Right hindlimb (tissue), 1 donor: ENCODE measurements at regions not wholly inside any gene's neighbourhood (a gene's known extent, or its start where the extent isn't known, plus 50 kb on each side); places are given as distances from the start of the nearest gene placed in this dataset.
A peak's percentile ranks its signal among the peaks of the same experiment; 100 is the strongest.

Experiments used
- DNase-seq: peaks from one replicate; pipeline ENCODE4 v3.0.0-alpha.2; 2018

DNA sequence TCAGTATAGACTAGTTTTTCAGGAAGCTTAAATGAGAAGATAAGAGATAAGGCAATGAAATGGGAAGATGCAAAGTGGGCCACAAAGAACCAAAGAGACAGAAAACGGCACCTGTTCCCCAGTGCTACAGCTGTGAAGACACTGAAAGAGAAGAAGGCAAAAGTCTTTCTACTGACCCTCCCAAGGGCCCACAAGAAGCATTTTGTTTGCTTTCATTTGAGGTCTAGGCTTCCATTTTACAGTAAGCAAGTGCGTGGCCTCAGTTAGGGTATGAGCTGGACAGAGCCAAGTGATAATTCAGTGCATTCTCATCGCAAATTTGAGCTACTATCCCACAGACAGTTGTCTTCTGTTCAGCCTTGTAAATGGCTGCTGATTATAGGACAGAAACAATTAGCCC is 53.4 kb upstream of the STK17B start:
- DNase-seq: no peak

DNA sequence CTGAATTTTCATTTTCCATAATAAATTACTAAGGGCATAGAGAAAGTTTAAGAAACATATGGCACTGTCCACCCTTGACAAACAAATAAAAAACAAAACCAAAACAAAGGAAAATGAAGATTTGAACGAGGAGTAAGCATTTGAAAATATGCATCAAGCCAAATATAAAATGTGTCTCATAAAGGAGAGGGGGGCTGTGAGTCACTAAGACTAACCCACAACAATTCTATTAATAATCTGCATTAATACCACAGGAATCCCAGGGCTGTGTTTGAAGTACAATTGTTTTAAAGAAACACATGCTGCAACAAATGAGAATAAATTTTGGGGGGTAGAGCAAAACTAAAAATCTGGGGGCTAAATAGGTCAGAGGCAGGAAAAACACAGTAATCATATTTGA is 53.8 kb upstream of the STK17B start:
- no peak for DNase-seq

DNA sequence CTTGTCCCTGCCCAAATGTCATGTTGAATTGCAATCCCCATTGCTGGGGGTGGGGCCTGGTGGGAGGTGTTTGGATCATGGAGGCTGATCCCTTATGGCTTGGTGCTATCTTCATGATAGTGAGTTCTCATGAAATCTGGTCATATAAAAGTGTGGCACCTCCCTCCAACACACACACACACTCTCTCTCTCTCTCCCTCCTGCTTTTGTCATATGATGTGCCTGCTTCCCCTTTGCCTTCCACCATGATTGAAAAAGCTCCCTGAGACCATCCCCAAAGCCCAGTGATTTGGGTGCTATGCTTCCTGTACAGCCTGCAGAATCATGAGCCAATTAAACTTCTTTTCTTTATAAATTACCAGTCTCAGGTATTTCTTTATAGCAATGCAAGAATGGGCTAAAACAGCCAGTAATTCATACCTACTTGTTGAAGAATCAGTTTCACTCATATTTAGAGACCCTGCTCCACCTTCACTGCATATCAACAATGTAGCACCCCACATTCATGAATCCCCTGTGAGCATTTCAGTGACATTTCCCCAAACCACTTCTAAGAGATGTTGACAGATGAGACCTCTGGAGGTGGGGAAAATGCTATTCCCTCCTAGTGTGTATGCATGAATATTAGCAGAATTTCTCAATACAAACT is 54.8 kb upstream of the STK17B start:
- DNase-seq: no peak

DNA sequence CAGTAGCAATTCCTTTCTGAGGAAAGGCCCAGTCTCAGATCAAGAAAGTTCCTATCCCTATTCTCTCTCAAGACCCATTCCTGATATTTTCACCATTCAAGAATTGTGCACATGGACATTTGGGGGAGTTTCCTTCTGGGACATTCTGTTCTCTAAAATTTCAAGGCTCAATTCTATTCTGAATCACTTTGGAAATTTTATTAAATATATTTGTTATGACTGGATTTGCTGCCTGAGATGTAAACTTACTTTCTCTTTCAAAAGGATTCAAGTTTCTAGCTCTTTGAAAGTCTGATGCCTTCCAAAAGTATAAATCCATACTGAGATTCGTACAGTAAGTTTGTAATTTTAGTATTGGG is 55.3 kb upstream of the STK17B start:
- no peak for DNase-seq

DNA sequence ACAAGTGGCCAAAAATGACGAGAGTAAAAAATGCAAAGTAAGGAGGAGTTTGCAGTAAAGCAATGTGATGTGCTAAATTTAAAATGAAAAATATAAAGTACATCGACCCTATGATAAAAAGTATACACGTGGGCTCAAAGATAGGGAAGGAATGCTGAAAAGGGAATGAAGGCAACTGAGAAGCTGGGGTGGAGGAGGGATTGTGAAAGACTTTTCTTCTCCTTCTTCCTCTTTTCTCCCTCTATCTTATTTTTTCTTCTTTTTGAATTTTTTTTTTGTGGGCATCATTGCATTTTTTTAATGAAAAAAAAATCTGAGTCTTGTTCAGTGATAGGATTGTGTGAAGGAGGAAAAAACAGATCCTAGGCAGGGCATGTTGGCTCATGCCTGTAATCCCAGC is 57.6 kb upstream of the STK17B start:
- no peak for DNase-seq

DNA sequence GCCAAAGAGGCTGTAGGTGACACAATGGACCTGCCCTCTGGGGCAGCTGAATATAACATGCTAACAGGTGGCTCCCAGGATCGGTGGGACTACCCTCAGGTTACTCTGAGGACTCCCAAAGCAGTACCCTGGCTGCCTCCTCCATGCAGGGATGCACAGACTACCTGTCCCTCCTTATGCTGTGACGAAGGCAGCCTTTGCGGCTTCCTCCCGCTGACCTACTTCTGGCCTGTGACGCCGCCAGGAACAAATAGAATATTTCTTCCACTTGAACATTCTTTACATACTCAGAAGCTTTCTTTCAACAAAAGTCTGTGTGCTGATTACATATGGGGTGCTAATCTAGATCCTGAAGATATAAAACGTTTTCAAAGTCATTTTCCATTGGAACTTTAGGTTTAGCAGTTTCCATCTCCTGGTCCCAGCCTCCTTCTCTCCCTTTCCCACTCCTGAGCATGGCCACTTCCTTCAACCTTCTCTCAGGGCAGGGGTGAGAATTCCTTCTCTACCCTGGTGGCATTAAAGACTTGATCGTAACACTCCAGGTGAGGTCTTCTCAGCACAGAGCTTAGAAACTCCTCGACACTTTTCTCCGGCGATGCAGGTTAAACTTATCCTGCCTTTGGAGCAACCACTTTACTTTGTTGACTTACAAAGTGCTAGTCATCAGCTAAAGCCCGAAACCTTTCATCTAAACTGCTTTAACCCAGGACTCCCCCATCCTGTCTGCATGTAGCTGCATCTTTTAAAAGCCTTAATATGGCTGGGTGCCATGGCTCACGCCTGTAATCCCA is 58.9 kb upstream of the STK17B start:
- no peak for DNase-seq

DNA sequence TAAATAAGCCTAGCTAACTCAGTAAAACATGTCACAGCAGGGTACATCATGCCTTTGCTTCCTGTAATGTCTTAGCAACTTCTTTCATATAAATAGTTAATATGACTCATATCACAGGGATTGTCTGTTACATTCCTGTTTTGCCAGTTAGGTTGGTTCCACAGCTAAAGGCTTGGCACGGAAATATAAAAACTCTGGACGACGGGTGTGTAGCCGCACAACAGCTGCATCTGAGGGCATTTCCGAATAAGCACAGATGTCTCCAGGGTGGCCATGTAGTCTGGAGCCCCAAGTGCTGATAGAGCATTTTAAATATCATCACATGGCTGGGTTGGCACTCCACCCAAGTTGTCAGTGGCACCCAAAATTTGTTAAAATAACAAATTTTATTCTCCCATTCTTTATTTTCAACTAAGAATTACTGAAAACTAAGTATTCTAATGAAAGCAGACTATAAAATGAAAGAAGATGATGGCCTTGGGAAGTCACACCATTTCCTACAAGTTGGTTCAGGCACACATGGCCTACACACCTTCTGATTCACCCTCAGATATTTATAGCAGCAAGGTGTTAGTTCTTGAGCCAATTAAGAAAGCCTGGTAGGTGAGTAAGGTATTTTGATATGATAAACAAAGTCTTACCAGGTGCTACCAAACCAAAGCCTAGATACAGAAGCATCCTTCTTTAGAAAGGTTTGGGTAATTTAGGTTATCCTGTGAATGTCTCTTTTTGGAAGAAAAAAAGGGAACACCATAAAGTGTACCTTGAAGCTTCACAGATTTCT is 61.8 kb upstream of the STK17B start:
- peak; percentile 70 for DNase-seq

DNA sequence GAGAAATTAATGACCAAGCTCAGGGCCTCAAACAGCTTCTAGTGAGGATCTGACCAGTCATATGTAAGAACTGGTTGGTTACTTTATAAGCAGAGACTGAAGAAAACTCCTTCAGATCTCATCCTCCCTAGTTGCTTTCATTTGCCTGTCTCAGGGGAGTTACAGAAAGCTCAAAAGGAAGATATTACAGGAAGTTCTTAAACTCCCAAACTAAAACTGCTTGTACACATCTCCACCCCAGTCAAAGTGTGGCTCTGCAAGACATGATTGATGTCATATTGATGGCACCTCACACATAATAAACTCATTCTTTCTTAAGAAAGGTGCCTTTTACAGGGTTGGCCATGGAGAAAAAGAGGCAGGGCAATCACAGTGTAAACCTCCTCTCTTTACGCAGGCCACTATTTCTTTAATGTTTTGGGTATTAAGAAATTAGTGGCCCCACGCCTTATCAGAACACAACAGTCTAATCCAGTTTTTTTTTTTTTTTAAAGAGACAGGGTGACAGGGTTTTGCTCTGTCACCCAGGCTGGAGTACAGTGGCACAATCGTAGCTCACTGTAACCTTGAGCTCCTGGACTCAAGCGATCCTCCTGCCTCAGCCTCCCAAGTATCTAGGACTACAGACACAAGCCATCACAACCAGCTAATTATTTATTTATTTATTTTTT is 62.6 kb upstream of the STK17B start:
- DNase-seq: no peak

DNA sequence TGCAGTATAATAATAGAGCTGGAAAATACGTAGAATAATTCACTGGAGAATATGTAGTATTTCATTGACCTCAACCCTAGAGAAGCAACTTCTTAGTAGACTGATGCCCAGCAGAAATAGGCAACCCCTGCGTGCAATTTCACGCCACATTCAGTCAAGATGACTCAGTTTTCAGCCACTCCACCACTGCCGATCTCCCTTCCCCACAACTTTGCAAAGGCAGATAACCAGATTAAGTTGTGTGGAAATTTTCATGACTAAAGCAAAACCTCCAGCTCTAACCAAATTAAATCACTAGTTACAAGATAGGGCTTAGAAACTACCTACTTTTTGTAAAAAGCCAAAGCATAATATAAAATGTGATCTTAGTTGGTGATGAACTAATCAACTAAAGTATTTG is 63.3 kb upstream of the STK17B start:
- no peak for DNase-seq

DNA sequence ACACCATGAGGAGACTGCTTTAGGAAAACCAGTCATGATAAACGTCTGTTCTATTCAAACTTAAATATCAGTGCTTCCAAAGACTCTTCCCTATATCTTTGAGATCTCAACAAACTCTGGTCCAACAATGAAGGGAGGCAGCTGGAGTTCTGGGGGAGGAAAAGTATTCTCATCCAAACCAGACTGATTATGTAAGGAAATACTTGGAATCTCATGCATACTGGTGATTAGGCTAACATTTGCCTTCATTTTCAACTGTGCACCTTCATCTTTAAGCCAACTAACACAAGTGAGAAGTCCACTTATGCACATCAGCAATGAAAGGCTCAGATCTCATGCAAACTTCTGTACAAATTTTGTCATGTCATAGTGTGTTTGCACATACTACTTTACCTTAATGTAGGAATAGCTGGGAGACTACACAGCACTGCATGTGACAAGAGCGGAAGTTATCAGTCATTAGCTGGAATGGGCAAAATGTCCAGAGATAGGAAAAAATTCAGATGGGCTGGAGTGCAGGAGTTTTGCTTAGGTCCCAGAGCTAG is 67.5 kb upstream of the STK17B start:
- no peak for DNase-seq

DNA sequence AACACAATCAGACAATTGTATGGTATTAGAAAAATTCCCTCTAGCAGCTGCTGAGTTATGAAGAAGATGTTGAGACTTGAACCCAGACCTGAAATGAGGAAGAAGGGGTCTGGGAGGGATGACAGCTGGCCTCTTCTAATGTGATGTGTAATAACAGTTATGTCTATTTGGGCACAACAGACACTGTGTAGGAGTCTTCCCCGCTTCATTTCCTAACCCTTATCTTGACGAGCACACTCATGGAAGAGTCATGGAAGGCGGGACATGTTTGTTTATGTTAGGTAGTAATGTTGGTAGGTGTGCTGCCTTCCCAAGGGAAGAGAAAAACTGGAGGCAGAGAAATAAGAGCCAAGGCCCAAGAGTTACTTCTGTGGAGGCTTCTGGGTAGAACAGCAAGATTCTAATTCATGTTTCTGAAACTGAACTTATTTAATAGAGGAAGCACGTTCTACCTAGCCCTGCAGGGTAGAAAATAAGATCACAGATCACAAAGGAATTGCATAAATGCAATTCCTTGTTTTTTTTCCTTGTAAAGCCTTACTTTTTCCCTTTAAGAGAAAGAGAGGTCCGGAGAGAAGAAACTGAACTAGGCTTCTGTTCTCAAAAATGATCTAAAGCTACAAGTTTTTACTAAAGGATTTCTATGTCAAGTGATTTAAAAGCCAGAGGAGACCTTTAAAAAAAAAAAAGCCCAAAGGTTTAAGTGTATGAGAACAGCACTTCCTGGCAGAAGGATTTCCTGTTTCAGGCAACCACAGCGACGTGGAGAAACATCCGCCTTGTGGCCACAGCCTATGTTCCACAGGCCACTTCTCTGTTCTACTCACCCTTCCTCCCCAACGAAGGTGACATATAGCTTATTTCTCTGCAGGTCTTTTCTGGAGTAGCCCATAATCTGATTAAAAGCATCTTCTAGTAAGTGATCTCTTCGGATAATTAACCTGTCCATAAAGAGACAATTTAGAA is 68.5 kb upstream of the STK17B start:
- DNase-seq: no peak

DNA sequence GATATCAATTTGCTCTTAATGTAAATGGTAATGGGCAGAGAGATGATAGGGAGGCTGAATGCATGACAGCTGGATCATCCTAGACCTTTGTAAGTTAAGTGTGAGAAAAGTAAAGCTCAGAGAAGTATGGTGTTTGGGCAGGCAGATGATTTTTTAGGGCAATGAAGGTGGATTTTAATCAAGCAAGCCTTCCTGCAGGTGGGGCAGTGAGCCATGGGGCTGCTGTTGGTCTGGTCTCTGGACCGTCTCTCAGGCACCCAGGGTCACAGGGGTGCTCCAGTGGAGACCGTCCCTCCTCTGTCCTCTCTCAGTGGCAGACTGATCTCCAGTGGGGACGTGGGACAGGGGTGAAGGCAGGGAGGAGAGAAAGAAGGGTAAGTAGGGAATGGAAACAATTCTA is 69.8 kb upstream of the STK17B start:
- no peak for DNase-seq

DNA sequence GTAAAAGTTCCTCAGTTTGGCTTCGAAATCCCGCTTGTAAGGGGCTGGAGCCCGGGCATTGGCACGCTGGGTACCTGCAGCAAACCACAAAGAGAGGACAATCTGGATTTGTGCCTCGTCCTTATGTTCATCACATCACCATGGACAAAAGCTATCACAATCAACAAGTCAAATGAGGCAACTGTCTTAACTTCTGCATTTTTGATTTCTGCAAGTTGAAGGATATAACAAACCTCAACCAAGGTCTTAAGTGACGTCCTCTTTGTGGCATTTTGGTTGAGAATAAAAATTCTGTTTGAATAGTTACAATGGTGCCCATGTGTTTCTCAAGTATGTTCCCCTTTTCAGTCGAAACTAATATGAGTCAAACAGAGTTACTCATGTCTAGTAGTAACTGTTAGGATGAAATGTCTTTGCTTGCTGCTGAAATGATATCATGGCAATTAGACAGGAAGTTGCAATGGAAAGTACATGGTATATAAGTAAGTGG is 70.8 kb upstream of the STK17B start:
- DNase-seq: no peak

DNA sequence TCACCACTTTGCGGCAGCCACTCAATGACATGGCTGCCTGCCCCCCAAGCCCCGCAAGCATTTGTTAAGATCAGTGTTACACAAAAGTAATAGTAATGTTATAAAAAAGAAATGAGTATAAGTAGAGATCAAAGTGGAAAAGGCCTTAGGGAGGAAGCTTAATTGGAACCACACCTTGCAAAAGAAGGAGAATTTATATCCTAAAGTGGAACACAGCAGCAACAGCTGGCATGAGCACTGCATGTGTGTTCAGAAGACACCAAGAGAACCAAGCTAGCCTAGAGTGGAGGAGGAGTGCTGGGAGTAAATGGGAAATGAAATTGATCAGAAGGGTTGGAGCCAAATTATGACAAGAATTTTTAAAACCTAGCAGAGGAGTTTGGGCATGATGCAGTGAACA is 73.1 kb upstream of the STK17B start:
- DNase-seq: no peak

DNA sequence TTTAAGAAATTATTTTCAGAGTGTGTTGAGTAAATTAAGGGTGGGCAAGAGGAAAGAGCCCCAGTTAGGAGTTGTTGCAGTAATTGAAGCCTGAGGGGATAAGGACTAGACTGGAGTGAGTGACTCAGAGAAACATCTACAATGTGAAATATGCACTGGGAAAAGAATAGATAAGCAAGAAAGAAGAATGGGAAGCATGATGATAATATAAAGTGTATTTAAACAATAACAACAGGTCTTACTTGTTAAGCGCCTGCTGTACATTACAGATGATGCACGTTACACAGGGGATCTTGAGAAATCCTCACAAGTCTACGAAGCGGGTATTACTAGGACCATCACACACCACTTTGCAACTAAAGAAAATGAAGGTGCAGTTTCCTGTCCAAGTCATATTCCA is 73.6 kb upstream of the STK17B start:
- no peak for DNase-seq

DNA sequence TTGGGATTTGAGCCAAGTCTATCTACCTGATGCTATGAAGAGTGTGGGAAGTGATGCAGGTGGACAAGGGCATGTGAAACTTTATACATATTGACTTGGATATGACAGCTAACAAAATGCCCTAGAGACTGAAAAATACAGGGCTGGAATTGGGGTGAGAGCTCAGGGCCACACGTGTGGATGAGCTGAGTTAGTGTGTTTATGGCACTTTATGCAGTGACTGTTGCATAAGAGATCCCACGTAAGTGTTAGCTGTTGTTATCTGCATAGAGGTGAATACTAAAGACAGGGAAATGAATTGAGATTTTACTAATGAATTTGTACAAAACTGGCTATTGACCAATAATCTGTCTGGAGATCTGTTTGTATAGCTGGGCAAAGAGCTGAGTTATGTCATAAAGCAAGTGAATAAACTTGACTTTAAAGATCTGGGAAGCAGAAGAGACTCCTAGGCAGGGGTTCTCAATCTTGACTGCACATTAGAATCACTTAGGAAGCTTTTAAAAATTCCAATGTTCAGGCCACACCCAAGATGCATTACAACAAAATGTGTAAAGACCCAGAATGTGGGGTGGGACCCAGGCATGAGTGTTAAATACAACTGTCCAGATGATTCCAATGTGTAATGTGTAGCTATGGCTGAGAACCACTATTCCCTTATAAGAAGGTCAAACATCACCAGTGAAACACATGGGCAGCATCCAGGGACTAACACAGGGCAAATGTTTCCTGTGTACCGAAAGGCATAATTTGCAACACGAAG is 74.2 kb upstream of the STK17B start:
- DNase-seq: no peak

DNA sequence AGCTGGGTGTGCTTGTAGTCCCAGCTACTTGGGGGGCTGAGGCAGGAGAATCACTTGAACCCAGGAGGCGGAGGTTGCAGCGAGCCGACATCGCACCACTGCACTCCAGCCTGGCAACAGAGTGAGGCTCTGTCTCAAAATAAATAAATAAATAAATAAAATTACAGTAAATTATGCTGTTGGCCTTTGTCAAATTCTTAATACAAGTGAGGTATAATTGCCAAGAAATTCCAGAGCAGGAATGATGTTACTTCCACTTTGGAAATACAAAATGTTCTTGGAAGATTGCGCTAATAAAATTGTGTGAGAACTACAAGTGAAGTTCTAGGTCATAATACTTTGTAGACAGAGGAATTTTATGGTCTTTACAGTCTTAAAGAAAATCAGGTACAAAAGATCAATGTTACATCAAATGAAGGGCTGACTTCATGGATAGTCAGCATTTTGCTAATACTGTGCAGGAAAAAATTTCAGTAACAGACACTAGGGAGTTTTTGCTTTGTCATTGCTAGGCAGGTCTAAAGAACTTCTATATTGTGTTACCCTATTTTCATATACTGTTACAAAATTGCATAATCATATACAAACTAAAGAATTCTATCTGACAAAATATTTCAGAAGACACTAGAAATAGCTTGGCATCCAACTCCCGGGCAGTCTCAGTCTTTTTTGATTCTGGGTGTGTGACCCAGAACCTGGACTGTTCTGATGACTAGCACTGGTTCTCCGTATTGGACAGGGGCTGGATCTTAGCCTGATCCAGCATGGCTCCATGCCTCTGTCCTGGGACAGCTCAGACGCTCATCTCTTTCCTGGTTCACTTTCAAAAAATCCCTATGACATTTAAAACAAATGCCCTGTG is 76.0 kb upstream of the STK17B start:
- DNase-seq: no peak

DNA sequence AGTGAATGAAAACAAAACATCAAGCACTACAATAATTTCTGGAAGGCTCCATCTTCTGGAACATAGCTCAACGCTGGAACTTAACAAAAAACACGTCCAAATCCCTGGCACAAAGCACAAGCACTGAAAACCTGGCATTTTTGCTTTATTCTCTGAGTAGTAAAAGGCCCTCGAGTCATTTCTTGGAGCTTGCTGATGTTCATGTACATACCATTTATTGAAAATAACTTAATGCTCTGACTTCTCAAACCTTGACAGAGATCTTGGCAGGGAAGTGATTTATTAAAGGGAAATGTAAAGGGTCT is 76.5 kb upstream of the STK17B start:
- no peak for DNase-seq

DNA sequence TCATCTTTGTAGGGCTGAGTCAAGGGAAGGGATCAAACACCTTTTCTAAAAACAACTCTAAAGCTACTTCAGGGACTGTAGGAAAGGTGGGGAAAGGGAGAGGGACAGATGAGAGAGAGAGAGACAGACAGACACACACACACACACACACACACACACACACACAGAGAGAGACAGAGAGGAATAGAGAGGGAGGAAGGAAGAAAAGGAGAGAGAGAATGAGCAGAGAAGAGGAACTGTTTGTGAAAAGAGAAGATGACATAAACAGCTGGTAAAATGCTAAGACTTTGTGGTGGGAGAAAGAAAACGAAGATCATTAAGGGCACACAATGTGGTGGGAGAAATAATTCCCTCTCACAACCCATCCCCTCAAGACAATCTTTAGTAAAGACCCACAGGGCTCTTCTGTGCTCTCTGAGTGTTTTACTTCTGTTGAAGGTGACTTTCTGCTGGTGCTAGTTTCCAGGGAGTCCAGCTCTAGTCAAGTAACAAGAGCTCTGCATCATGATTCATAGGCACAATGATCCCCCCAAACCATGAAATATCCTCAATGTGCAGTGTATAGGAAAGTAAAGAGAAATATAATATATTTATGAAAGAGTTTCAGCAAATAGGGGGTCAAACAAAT is 77.2 kb upstream of the STK17B start:
- no peak for DNase-seq

DNA sequence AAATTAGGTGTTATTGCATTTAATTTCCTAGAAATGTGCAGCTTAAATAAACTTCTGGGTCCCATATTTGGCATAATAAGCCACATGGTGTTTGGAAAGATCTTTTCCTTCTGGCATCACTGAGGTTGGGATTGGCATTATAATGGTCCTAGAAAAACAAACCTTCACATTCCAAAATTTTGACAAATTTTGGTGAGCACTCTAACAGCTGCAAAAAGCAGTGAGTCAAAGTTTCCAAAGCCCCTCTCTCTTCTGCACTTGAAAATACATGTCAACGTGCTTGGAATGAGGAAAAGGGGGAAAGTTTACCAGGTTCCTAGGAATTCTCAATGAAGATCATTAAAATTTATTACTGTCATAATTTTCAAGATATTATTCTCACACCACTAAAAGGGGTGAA is 77.8 kb upstream of the STK17B start:
- no peak for DNase-seq
